NCI-H774 (cell line): ENCODE measurements at regions not wholly inside any gene's neighbourhood (a gene's known extent, or its start where the extent isn't known, plus 50 kb on each side); places are given as distances from the start of the nearest gene placed in this dataset.
"Not testable (repeated sequence)": the region's sequence is repeated elsewhere in the genome, so short reads cannot be mapped to it uniquely, and the experiment has no call there.

Experiments
- DNase-seq: peaks from one replicate; lab custom pipeline; 2025; lab: John Stamatoyannopoulos, UW

DNA sequence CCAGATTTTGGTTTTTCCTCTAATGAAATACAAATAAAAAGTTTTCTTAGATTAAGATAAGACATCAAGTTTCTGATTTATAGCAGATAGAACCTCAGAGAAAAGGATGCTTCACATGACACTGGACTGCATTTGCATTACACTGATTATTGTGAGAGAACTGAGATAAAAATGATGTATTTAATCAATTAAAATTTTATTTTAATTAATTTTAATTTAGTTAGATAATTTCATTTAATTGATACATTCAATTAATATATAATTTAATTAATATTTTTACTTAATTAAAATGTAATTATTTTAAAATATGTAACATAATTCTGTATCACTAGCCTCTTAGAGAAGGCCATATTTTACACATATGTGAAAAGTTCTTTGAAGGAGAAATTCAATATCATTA, 759.4 kb downstream of the TTLL7 start:
- not testable (repeated sequence) for DNase-seq

DNA sequence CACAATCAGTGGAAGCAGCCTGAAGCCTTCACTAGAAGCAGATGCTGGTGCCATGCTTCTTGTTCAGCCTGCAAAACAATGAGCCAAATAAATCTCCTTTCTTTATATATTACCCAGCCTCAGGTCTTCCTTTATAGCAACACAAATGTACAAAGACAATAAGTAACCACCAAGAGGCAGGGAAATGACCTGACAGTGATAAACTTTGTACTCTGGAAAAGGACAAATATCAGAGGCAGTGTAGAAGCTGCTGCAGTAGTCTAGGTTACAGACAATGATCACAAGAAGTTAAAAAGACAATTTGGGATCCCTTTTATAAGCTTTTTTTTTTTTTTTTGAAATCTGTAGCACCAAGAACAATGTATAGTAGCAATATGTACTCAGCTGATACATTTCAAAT, 760.3 kb downstream of the TTLL7 start:
- DNase-seq: not testable (repeated sequence)

DNA sequence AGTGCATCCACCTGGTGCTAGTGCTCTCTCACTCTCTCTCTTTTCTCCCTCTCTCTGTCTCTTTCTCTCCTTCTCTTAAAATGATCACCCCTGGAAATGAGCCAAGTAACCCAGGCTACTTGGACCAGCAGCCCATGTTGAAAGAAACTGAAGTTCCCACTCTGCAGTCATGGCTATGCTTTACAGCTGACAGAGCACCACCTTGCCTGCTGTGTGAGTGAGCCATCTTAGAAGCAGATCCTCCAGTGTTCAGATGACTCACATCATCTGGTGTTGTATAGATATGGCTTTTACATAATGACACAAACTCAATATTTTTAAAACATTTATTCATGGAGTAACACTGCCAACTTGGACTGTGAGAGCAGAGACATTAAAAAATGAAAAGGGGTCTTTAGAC, 779.1 kb downstream of the TTLL7 start:
- DNase-seq: not testable (repeated sequence)

DNA sequence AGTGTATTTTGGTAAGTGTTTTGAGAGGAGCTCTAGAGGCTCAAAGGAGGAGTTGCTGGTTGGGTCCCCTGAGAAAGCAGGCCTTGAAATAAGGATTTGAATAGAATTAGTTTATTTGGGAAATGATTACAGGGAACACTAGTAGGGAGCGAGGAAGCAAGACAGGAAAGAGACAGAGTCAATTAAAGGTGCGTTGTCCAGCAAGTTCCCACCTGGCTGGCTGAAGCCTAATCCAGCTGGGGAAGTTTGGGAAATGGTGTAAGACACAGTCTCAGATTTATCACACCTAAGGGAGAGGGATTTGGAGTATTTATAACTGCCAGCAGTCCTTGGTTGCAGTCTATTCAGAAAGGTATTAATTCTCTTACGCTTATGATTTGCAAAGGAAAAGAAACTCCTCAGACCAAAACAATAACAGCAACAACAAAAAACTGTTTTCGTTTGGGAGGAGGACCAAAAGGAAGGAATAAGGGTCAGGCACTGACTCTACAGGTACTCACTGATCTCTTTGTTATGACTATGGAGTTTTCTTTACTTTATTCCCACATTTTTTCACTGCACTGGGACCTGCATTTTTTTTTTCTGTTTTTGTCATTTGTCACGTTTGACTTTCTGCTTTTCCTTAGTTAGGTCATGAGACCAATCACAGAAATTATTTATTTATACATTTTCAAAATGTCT, 780.8 kb downstream of the TTLL7 start:
- DNase-seq: not testable (repeated sequence)

DNA sequence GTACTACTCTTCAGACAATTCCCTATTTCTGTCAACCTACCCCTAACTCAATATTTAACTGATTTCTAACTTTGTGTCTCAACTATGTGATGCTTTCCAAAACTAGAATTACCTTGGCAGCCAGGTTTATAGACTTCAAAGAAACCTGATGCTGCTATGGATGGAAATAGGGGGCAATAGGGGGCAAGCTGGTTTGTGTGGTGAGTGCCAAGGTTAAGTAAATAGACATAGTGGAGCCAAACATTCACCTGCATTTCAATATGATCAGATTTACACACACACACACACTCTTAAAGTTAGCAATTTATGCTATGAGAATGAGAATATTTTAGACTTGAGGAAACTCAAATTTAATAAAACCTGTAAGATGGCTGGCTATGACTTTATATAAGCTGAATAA, 784.6 kb downstream of the TTLL7 start:
- DNase-seq: not testable (repeated sequence)

DNA sequence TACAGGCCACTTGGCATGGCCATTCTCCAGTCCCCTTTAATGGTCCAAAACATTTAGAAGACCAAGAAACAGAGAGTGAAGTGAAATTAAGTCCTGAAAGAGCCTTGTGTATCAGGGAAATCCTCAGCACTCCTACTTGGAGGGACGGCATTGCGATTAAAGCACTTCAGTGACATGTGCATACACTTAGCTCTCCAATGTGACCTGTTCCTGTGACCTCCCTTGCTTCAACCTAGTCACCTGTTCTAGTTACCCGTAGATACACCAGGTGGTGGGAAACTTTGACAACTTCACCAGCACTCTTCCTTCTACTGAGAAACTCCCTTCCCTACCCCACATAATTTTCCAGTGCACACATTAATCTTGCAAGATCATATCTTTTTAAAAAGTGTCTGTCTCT, 785.3 kb downstream of the TTLL7 start:
- DNase-seq: not testable (repeated sequence)

DNA sequence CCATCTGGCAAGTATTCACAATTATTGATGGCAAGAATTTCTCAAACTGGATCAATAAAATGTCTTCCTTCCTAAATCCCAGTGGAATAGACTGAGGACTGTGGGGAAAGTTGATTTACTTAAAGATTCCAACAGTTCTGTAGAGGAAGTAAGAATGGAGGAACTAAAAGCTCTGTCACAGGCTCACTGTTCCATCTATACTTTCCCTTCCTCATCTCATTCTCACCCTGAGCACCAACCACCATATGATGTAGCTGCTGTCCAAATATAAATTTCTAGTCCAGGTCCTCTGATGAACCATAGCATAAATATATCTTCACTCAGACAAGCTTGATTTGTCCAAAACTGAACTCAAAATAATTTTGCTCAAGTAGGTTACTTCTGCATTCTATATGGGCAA, 786.9 kb downstream of the TTLL7 start:
- DNase-seq: not testable (repeated sequence)

DNA sequence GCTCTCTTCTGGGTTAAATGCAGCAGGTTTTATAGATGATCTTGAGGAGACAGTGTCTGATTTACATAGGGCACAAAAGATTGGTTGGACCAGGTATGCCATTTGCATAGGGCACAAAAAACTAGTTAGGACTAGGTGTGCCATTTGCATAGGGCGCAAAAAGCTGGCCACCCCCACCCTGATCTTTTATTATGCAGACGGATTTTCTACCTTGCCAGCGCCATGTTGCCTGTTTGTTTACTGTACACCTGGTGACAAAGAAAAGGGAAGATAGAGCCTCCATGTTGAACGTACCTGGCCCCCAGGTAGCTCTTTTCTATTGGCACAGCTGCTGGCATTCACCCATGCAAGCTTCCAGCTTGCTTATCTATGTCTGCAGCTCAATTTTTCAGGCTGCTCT, 790.4 kb downstream of the TTLL7 start:
- peak; percentile 3 for DNase-seq

DNA sequence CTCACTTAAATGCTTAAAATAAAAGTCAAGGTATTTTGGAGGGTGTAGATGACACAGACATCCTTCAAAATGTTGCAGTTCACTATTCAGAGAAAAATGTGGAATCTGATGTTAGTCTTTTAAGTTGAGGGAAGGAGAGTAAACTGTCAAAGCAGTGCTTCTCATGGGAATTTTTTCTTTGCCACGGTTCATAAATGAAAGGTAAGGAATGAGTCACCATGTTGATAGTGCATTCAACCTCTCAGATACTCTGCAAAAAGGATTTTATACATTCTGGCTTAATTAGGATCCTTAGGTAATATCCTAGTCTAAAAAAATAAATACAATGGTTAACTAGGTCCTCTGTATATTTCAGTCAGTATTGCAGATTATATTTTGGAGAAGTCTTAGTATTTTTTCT, 804.3 kb downstream of the TTLL7 start:
- not testable (repeated sequence) for DNase-seq

DNA sequence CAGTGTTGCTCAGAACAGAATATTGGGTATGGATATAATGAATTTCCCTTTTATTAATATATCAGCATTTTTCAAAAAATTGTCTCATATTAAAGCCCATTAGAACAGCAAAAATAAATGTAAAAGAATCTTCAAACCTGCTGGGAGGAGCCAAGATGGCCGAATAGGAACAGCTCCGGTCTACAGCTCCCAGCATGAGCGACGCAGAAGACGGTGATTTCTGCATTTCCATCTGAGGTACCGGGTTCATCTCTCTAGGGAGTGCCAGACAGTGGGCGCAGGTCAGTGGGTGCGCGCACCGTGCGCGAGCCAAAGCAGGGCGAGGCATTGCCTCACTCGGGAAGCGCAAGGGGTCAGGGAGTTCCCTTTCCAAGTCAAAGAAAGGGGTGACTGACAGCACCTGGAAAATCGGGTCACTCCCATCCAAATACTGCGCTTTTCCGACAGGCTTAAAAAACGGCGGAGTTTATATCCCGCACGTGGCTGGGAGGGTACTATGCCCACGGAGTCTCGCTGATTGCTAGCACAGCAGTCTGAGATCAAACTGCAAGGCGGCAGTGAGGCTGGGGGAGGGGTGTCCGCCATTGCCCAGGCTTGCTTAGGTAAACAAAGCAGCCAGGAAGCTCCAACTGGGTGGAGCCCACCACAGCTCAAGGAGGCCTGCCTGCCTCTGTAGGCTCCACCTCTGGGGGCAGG, 816.8 kb downstream of the TTLL7 start:
- not testable (repeated sequence) for DNase-seq

DNA sequence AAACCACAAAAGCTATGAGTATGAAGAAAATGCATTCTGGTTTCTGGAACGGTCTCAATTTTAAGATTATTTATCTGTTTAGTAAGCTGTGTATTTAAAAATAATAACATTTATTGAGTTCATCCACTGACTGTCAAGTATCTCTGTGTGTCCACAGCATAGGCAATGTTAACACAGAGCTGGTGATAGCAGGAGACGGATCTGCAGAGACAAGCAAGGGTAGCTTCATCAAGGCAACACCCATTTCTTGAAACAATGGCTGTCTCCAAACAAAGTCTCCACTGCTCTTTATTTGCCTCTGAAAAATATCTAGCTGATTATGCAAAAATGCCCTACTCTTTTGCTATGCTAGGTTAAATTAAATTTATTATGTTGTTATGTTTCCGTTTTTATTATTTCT, 818.3 kb downstream of the TTLL7 start:
- DNase-seq: not testable (repeated sequence)

DNA sequence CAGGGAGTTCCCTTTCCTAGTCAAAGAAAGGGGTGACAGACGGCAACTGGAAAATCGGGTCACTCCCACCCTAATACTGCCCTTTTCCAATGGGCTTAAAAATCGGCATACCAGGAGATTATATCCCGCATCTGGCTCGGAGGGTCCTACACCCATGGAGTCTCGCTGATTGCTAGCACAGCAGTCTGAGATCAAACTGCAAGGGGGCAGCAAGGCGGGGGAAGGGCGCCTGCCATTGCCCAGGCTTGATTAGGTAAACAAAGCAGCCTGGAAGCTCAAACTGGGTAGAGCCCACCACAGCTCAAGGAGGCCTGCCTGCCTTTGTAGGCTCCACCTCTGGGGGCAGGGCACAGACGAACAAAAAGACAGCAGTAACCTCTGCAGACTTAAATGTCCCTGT, 831.3 kb downstream of the TTLL7 start:
- not testable (repeated sequence) for DNase-seq

DNA sequence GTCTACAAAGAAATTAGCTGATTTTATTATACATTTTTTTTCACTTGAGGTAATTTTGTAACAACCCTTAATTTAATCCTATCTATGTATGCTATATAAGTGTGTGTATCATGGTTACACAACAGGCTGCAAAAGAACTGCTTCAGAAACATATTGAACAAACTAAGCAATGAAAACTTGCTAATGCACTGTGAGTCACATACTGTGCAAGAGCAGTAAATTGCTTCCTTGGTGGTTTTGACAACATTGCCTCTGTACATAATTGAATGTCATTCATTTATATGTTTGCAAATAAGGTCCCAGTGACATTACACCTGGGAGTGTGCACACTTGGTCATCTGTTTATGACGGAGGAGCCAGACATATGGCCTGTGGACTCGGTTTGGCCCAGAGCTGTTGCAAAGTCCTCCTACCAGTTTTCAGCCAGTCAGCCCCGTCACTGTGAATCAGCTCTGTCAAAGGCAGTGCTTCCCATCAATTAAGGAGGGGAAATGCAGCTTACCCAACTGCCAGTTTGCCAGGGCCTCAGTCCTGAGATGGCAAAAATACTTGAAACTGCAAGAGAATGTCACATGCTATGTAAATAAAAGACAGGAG, 835.0 kb downstream of the TTLL7 start:
- DNase-seq: peak; percentile 5

DNA sequence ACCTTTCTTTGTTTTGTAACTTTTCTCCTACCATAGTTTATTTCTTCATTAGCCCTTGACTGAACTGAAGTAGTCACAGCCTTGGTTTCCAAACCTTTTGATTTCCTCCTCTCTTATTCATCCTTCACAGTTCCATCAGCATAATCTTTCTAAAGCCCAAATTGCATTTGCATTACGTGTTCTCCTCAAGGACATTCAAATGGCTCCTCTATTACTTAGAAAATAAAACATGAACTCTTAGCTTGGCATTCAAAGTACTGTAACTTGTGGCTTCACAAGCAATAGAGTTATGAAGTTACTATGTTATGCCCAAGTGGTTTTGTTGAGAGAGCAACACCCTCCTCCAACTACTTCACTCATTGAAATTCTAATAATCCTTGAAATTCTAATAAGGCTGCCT, 840.0 kb downstream of the TTLL7 start:
- not testable (repeated sequence) for DNase-seq

DNA sequence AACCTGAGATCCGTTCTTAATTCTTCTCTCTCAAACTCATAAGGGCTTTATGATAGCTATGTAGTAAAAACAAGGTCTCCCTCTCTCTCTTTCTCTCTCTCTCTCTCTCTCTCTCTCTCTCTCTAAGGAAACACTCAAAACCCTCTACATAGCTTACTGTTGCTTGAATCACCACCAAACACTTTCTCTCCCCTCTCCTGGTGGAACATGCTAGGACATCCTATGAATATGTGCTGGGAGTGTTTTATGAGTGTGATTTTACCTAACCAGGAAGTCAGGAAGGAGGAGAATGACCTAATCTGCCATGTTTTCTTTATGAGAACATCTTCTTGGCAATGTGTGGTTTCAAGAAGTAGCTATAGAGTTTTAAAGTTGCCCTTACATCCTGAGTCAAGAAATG, 844.6 kb downstream of the TTLL7 start:
- DNase-seq: not testable (repeated sequence)

DNA sequence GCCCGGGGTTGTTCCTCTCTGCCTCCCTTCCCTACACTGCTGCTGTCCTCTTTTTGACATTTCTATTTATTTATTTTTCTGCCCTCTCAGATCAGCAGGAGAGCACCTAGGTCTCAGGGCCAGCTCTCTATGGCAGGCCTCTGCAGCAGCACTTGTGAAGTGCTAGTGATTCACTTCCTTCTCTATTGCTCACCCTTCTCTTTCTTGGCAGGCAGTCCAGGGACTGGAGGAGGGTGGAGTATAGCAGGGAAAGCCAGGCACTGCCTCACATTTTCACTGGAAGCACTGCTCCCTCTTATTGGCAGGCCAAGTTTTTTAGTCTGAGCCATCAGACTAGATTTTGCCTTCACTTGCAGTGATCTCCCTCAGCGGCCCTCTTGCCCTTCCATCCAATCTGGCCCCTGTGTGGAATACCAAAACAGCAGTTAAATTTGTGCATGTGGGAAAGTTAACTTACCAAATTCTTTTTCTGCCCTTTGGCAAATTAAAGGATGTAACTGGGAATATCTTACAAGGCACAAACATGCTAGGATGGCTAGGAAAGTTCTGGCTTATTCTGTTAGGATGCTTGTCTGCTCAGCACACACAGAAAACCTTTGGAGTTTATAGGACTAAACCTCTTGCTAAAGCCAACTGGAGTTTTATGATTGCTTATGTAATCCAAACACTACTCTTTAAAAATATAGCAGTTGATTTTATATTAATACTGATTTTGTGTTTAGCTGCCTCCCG, 847.6 kb downstream of the TTLL7 start:
- DNase-seq: not testable (repeated sequence)

DNA sequence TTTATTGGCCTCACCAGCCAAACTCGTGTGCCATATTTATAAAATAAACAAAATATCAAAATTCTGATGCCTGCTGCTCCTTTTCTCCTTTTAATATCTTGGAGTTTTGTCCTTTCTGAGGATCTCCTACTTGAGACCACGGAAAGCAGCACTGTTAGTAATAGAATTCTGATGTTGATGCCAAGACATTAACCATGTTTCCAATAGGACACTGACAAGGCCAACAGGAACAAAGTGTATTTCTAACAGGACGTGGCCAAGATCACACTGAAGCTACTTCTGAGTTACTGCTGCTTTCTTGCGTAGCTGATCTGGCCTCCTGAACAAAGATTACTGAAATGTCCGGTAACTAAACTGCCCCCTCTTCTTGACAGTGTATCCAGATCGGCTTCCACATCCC, 848.5 kb downstream of the TTLL7 start:
- not testable (repeated sequence) for DNase-seq

DNA sequence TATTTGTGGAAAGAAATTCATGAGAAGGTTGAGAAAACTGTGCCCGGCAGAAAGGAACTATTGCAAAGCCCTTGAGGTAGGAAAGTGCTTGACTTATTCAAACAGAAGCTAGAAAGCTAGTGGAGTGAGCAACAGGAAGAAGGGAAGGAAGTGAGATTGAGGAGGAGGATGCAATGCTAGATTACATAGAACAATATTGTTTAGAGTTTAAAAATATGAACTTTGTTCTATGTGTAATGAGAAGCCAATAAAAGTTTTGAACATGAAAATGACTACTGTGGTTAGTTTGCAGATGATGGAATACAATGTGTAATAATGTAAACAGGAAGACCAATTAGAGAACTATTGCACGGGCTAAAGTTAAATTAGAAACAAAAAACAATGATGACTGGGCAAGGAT, 853.1 kb downstream of the TTLL7 start:
- DNase-seq: not testable (repeated sequence)

DNA sequence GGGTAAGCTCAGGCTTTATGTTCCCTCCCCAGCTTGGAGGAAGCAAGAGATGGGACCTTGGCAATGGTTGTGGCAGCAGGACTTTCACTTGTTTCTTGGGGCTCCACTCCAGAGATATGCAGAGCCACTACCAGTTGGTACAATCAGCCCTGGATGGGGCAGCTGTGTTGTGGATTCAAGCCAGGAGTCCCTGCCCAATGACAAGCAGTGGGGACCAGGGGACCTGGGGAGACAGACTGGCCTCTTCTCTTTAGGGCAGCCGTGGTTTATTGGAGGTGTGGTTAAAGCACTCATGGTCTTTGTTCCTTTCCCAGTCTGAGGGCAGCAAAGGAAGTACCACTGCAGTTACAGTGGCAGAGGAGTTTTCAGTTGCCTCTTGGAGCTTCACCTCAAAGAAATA, 856.1 kb downstream of the TTLL7 start:
- DNase-seq: not testable (repeated sequence)

DNA sequence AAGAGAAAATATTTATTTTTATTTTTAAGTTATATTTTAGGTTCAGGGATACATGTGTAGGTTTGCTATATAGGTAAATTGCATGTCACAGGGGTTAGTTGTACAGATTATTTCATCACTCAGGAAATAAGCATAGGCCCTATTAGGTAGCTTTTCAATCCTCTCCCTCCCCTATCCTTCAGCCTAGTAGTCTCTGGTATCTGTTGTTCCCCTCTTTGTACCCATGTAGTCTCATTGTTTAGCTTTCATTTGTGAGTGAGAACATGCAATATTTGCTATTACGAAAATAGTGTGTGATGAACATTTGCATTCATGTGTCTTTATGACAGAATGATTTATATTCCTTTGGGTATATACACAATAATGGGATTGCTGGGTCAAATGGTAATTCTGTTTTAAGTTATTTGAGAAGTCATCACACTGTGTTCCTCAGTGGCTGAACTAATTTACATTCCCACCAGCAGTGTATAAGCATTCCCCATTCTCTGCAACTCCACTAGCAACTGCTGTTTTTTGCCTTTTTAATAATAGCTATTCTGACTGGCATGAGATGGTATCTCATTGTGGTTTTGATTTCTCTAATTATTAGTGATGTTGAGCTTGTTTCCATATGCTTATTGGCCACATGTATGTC, 863.3 kb downstream of the TTLL7 start:
- not testable (repeated sequence) for DNase-seq

DNA sequence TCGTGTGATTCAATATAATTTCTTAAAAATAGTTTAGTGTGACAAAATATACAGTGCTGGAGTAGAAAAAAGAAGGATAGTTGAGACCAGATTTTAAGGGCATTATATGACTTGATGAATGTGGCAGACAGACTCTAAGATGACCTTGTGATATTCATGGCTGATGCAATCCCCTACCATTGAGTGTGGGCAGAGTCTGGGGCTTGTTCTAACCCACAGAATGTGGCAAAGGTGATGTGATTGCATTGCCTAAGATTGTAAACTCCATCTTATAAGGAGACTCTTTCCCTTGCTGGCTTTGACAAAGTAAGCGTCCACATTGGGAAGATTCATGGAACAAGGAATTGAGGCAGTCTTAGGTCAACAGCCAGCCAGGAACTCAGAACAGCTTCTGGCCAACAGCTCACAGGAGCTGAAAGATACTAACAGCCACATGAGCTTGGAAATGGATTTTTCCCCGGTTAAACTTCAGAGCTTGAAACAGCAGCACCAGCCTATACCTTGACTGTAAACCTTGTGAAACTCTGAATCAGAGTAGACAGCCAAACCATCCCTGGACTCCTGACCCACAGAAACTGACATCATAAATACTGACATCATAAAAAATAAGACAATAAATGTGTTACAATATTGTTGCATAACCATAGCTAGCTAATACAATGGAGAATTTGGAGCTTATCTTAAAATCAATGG, 864.5 kb downstream of the TTLL7 start:
- not testable (repeated sequence) for DNase-seq

DNA sequence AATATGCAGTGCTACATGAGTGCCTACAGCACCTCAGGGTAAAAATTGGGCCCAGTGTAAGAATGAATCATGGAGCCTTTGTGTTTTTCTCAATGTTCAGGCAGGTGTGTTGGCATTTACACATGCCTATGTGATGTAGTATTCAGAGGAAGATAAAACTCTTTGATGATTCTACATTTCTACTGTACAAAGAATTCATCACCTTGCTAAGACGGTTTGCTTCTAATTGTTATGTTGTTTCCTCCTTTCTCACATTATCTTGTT, 867.3 kb downstream of the TTLL7 start:
- no peak for DNase-seq
